Peyer's patch (tissue), 4 donors: ENCODE measurements at regions not wholly inside any gene's neighbourhood (a gene's known extent, or its start where the extent isn't known, plus 50 kb on each side); places are given as distances from the start of the nearest gene placed in this dataset.

Experiments
- CTCF ChIP-seq, 6 experiments: fragments of 450-650 bp in 4 of 6; fragments of 200-600 bp in 2 of 6; sonication (generic) in 1 of 6; IDR thresholded peaks; one replicate each; pipeline ENCODE4 v1.5.1; 2017 to 2019; ENCODE audit warnings: antibody characterized with exemption in 6 of 6, mild to moderate bottlenecking in 3 of 6, moderate library complexity in 1 of 6
- POLR2A ChIP-seq, 2 donors: fragments of 450-650 bp; IDR thresholded peaks; one replicate each; pipeline ENCODE4 v1.5.1; 2017; ENCODE audit warnings: antibody characterized with exemption in 2 of 2, mild to moderate bottlenecking in 2 of 2, moderate library complexity in 2 of 2

GRCh38 chr13:63448692-63449091 is 2033.0 kb upstream of the PCDH20 start:
- TF ChIP-seq CTCF (IDR thresholded peaks at IDR 0.05): no peak
- no peak for TF ChIP-seq POLR2A (IDR thresholded peaks at IDR 0.05)
